Panc1 (cell line): ENCODE measurements at regions not wholly inside any gene's neighbourhood (a gene's known extent, or its start where the extent isn't known, plus 50 kb on each side); places are given as distances from the start of the nearest gene placed in this dataset.

Source experiments
- ATAC-seq: fragments of 200-7000 bp; cut with Tn5 transposase; 2 replicates; pipeline ENCODE4 v1.9.1; 2020; ENCODE audit warnings: mild to moderate bottlenecking, moderate library complexity
- BruUV-seq: library from RNA; stranded (reverse); fragments of 400-500 nt; replicated peaks from 2 replicates; lab custom pipeline; 2021; lab: Mats Ljungman, UMichigan
- CTCF ChIA-PET: fragments of 300-600 bp; sonication (Branson Sonifier 250); formaldehyde crosslinking; loops from one replicate; lab custom pipeline; 2022; ENCODE audit warnings: antibody characterized with exemption; lab: Charles Lee
- POLR2A ChIA-PET: fragments of 300-600 bp; sonication (Branson Sonifier 250); formaldehyde crosslinking; loops from one replicate; lab custom pipeline; 2022; ENCODE audit warnings: antibody characterized with exemption; lab: Charles Lee
- DNase-seq: peaks from one replicate; pipeline ENCODE4 v3.0.0-alpha.2; 2010; ENCODE audit warnings: low read depth, low spot score
- H3K27ac ChIP-seq: 2 replicates; pipeline ENCODE4 v1.5.1; 2011; ENCODE audit warnings: mild to moderate bottlenecking, low read length, inconsistent platforms
- H3K27me3 ChIP-seq: fragments of 200-500 bp; sonication (Bioruptor generic); 2 replicates; pipeline ENCODE4 v1.6.0; 2014; ENCODE audit warnings: low read length, inconsistent platforms; ENCODE audit not compliant: control insufficient read depth, insufficient read depth
- H3K36me3 ChIP-seq: fragments of 200-500 bp; sonication (Bioruptor generic); 2 replicates; pipeline ENCODE4 v1.5.1; 2014; ENCODE audit warnings: inconsistent platforms, mild to moderate bottlenecking, low read length, moderate library complexity; ENCODE audit not compliant: control insufficient read depth, insufficient read depth
- H3K4me1 ChIP-seq: 2 replicates; pipeline ENCODE4 v1.5.1; 2011; ENCODE audit warnings: inconsistent platforms, mild to moderate bottlenecking, low read length, moderate library complexity; ENCODE audit not compliant: control insufficient read depth, insufficient read depth
- H3K4me3 ChIP-seq, 2 experiments: 2 replicates each; pipeline ENCODE4 v1.5.1; 2011 to 2012; ENCODE audit warnings: low read depth in 2 of 2, low read length in 2 of 2, mild to moderate bottlenecking in 2 of 2, inconsistent platforms in 1 of 2, moderate library complexity in 1 of 2
- H3K9me3 ChIP-seq: fragments of 200-500 bp; sonication (Bioruptor generic); 2 replicates; pipeline ENCODE4 v1.5.1; 2014; ENCODE audit warnings: low read depth, mild to moderate bottlenecking, inconsistent platforms, low read length, moderate library complexity; ENCODE audit not compliant: control insufficient read depth, insufficient read depth
- CTCF ChIP-seq: fragments of 450-650 bp; IDR thresholded peaks from 2 replicates; pipeline ENCODE4 v1.5.1; 2017; ENCODE audit warnings: mild to moderate bottlenecking
- POLR2AphosphoS5 ChIP-seq: IDR thresholded peaks from 2 replicates; pipeline ENCODE4 v1.6.1; 2012; ENCODE audit warnings: mild to moderate bottlenecking, low read depth, low read length, moderate library complexity
- REST ChIP-seq, 2 experiments: IDR thresholded peaks; 2 replicates each; pipeline ENCODE4 v1.6.1; 2011 to 2012; ENCODE audit warnings: low read depth in 2 of 2, control low read depth in 1 of 2, low read length in 1 of 2, mild to moderate bottlenecking in 1 of 2, moderate library complexity in 1 of 2; ENCODE audit not compliant: insufficient read depth in 1 of 2
- SIN3A ChIP-seq: IDR thresholded peaks from 2 replicates; pipeline ENCODE4 v1.6.1; 2012; ENCODE audit warnings: low read depth, mild to moderate bottlenecking, low read length, moderate library complexity, borderline replicate concordance; ENCODE audit not compliant: insufficient read depth
- TCF7L2 ChIP-seq: IDR thresholded peaks from 2 replicates; pipeline ENCODE4 v1.6.1; 2011; ENCODE audit warnings: mild to moderate bottlenecking, low read depth, low read length, inconsistent platforms
- in situ Hi-C: cut with HindIII; loops from 2 replicates; pipeline ENCODE4 v1.10.0; 2016; ENCODE audit warnings: low sequenced_read_pairs, low pct_unique_long_range_greater_than_20kb
- intact Hi-C: fragments of 100-400 bp; cut with micrococcal nuclease; formaldehyde crosslinking; loops from one replicate; pipeline ENCODE4 v1.10.0; 2022; ENCODE audit not compliant: unreplicated experiment

- Histone ChIP-seq H3K27ac (no peak overlapping the region), H3K9me3 (no peaks in the 10 kb centered on the region), H3K4me3 (no peak overlapping the region), H3K27me3 (no peaks in the 10 kb centered on the region), H3K4me1 (no peaks in the 10 kb centered on the region), H3K36me3 (no peaks in the 10 kb centered on the region)
- TF ChIP-seq POLR2AphosphoS5: no peak
- TF ChIP-seq CTCF: no peak
- TF ChIP-seq TCF7L2: no peak
- no peak for TF ChIP-seq SIN3A
- no peak for TF ChIP-seq REST (IDR thresholded peaks at IDR 0.05; ENCODE audit: insufficient read depth in 1 of 2, low read depth in 2 of 2, low read length in 1 of 2)
- intact Hi-C loops (no loop called here), in situ Hi-C loops (no loop called here)
- POLR2A ChIA-PET: no interaction called here
- DNase-seq: no peak
- CTCF ChIA-PET: no interaction called here
- ATAC-seq: no peak
- no TSS peak for BruUV-seq
These were observed 309.4 kb downstream of the ANTXR2 start for GRCh38 chr4:79763486-79764075.

GRCh38 chr4:79759793-79760192 lies 313.2 kb downstream of the ANTXR2 start:
- TF ChIP-seq POLR2AphosphoS5 (no peak), CTCF (no peak), REST (IDR thresholded peaks at IDR 0.05; ENCODE audit: insufficient read depth in 1 of 2, low read depth in 2 of 2, low read length in 1 of 2) (no peak), SIN3A (no peak), TCF7L2 (no peak)
- ATAC-seq (no peak), DNase-seq (no peak)
- H3K9me3 ChIP-seq: no peaks in the 10 kb centered on the region
- ChIA-PET POLR2A (no interaction called here), CTCF (no interaction called here)
- intact Hi-C loops (no loop called here), in situ Hi-C loops (no loop called here)
- no peak overlapping the region for H3K4me3 ChIP-seq
- H3K36me3 ChIP-seq: no peaks in the 10 kb centered on the region
- H3K4me1 ChIP-seq: no peaks in the 10 kb centered on the region
- no peak overlapping the region for H3K27ac ChIP-seq
- no peaks in the 10 kb centered on the region for H3K27me3 ChIP-seq
- no TSS peak for BruUV-seq
